Skeletal muscle tissue (tissue), 3 donors: ENCODE measurements at regions not wholly inside any gene's neighbourhood (a gene's known extent, or its start where the extent isn't known, plus 50 kb on each side); places are given as distances from the start of the nearest gene placed in this dataset.

Experiments
- H3K27ac ChIP-seq: one replicate; pipeline ENCODE4 v1.7.0; 2013; ENCODE audit warnings: mild to moderate bottlenecking, low read depth, low read length, inconsistent platforms
- H3K27me3 ChIP-seq, 3 donors: one replicate each; pipeline ENCODE4 v1.7.0; 2013; ENCODE audit warnings: low read length in 3 of 3; ENCODE audit not compliant: control insufficient read depth in 3 of 3, insufficient read depth in 3 of 3
- H3K36me3 ChIP-seq, 3 donors: one replicate each; pipeline ENCODE4 v1.7.0; 2013; ENCODE audit warnings: low read length in 3 of 3; ENCODE audit not compliant: control insufficient read depth in 3 of 3, insufficient read depth in 3 of 3
- H3K4me1 ChIP-seq, 3 donors: one replicate each; pipeline ENCODE4 v1.7.0; 2013; ENCODE audit warnings: low read length in 3 of 3, mild to moderate bottlenecking in 3 of 3; ENCODE audit not compliant: control insufficient read depth in 3 of 3, insufficient read depth in 3 of 3
- H3K4me3 ChIP-seq, 3 donors: one replicate each; pipeline ENCODE4 v1.7.0; 2013; ENCODE audit warnings: low read length in 3 of 3
- H3K9ac ChIP-seq, 3 donors: one replicate each; pipeline ENCODE4 v1.7.0; 2013; ENCODE audit warnings: low read length in 3 of 3, mild to moderate bottlenecking in 3 of 3, moderate library complexity in 2 of 3, low read depth in 1 of 3
- H3K9me3 ChIP-seq, 3 donors: one replicate each; pipeline ENCODE4 v1.7.0; 2013; ENCODE audit warnings: low read length in 3 of 3; ENCODE audit not compliant: control insufficient read depth in 3 of 3
- donor health status: Osteomylitis.

- H3K4me3 ChIP-seq = no peak overlapping the region
- no peak overlapping the region for H3K9ac ChIP-seq
- peaks cover 0 to 3% (median 0%) of the 10 kb centered on the region in 3 donors for H3K9me3 ChIP-seq
- H3K27ac ChIP-seq = no peak overlapping the region
- no peaks in the 10 kb centered on the region for H3K4me1 ChIP-seq
- no peaks in the 10 kb centered on the region for H3K36me3 ChIP-seq
- no peaks in the 10 kb centered on the region for H3K27me3 ChIP-seq
Measured at GRCh38 chr18:8966821-8967220, 135.7 kb upstream of the NDUFV2 start.

GRCh38 chr18:8967573-8967972, 134.9 kb upstream of the NDUFV2 start:
- Histone ChIP-seq H3K9ac (no peak overlapping the region), H3K27ac (no peak overlapping the region), H3K4me3 (no peak overlapping the region), H3K9me3 (peaks cover 0 to 3% (median 0%) of the 10 kb centered on the region in 3 donors), H3K27me3 (no peaks in the 10 kb centered on the region), H3K36me3 (no peaks in the 10 kb centered on the region), H3K4me1 (no peaks in the 10 kb centered on the region)

GRCh38 chr18:8969639-8970390, 132.7 kb upstream of the NDUFV2 start:
- Histone ChIP-seq H3K4me1 (no peaks in the 10 kb centered on the region), H3K27me3 (no peaks in the 10 kb centered on the region), H3K36me3 (no peaks in the 10 kb centered on the region), H3K9ac (no peak overlapping the region), H3K9me3 (peaks cover 0 to 3% (median 0%) of the 10 kb centered on the region in 3 donors), H3K27ac (no peak overlapping the region), H3K4me3 (no peak overlapping the region)

DNA sequence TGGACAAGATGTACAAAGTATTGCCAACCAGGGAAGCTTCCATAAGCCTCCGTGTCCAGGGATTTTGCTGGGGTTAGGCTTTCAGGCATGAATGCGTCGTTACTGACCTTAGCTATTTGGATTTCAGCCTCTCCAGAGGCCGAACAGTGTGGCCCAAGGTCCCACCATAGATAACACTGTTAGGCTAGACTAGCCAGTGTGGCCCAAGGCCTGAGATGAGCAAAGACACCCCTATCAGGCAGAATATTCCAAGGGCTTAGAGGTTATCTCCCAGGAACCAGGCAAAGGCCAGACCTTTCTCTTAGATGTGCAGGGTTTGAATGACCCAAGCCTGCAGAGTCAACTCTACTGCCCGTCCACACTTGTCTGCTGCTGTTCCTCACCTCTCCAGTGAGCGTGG, 131.7 kb upstream of the NDUFV2 start:
- Histone ChIP-seq H3K9ac (no peak overlapping the region), H3K27me3 (no peaks in the 10 kb centered on the region), H3K27ac (no peak overlapping the region), H3K36me3 (no peaks in the 10 kb centered on the region), H3K4me3 (no peak overlapping the region), H3K9me3 (peaks cover 0 to 3% (median 0%) of the 10 kb centered on the region in 3 donors), H3K4me1 (no peaks in the 10 kb centered on the region)

DNA sequence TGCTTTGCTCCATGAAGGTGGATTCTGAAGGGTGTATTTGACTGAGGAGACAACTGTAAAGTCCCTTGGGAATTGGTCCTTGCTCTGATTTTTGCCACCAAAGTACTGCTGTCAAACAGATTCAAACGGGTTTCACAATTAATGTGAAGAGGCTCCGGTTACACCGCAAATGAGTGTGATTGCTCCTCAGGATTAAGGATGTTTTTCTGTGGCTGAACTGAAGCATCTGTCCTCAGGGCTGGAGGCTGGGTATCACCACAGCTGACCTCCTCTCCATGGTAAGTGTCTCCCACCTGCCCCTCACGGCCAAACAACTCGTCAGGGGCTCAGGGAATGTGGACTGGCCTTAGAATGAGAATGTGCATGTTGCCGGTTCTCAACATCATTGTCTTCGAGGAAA, 130.4 kb upstream of the NDUFV2 start:
- Histone ChIP-seq H3K36me3 (no peaks in the 10 kb centered on the region), H3K27ac (no peak overlapping the region), H3K4me1 (no peaks in the 10 kb centered on the region), H3K4me3 (no peak overlapping the region), H3K9me3 (peaks cover 0 to 3% (median 0%) of the 10 kb centered on the region in 3 donors), H3K9ac (no peak overlapping the region), H3K27me3 (no peaks in the 10 kb centered on the region)

DNA sequence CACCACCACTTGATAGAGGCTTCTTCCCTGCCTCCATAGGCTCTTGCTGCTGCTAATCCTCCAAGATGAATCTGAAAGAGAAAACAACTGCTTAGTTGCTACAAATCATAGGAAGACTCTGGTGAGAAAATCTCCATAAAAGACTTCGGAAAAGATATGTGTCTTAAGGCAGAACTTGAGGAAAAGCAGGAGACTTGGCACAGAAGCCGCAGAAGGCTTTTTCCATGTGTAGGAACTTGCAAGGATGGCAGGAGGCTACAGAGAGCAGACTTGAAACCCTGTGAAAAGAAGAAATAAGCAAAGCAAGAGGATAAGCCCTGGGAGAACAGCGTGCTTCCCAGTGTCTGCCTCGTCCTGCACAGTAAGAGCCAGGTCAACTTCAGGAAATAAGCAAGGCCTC, 128.2 kb upstream of the NDUFV2 start:
- no peak overlapping the region for H3K9ac ChIP-seq
- no peak overlapping the region for H3K4me3 ChIP-seq
- H3K27ac ChIP-seq = no peak overlapping the region
- no peaks in the 10 kb centered on the region for H3K27me3 ChIP-seq
- peaks cover 0 to 3% (median 0%) of the 10 kb centered on the region in 3 donors for H3K9me3 ChIP-seq
- no peaks in the 10 kb centered on the region for H3K36me3 ChIP-seq
- H3K4me1 ChIP-seq = no peaks in the 10 kb centered on the region

GRCh38 chr18:8974696-8975095, 127.8 kb upstream of the NDUFV2 start:
- no peaks in the 10 kb centered on the region for H3K36me3 ChIP-seq
- H3K9me3 ChIP-seq = peaks cover 0 to 3% (median 0%) of the 10 kb centered on the region in 3 donors
- H3K4me1 ChIP-seq = no peaks in the 10 kb centered on the region
- H3K4me3 ChIP-seq = no peak overlapping the region
- no peak overlapping the region for H3K27ac ChIP-seq
- H3K27me3 ChIP-seq = no peaks in the 10 kb centered on the region
- H3K9ac ChIP-seq = no peak overlapping the region

GRCh38 chr18:8975624-8976023, 126.9 kb upstream of the NDUFV2 start:
- Histone ChIP-seq H3K4me3 (no peak overlapping the region), H3K27me3 (no peaks in the 10 kb centered on the region), H3K9me3 (peaks cover 0 to 3% (median 0%) of the 10 kb centered on the region in 3 donors), H3K36me3 (no peaks in the 10 kb centered on the region), H3K4me1 (no peaks in the 10 kb centered on the region), H3K9ac (no peak overlapping the region), H3K27ac (no peak overlapping the region)

GRCh38 chr18:8976606-8977005, 125.9 kb upstream of the NDUFV2 start:
- Histone ChIP-seq H3K9me3 (no peaks in the 10 kb centered on the region), H3K4me1 (no peaks in the 10 kb centered on the region)

GRCh38 chr18:8977166-8977565, 125.3 kb upstream of the NDUFV2 start:
- Histone ChIP-seq H3K27ac (no peak overlapping the region), H3K27me3 (no peaks in the 10 kb centered on the region), H3K4me1 (no peaks in the 10 kb centered on the region), H3K4me3 (no peak overlapping the region), H3K36me3 (no peaks in the 10 kb centered on the region), H3K9me3 (no peaks in the 10 kb centered on the region), H3K9ac (no peak overlapping the region)

More at GRCh38 chr18:8976606-8977005, 125.9 kb upstream of the NDUFV2 start:
- no peak overlapping the region for H3K4me3 ChIP-seq
- H3K27me3 ChIP-seq = no peaks in the 10 kb centered on the region
- no peak overlapping the region for H3K27ac ChIP-seq
- no peaks in the 10 kb centered on the region for H3K36me3 ChIP-seq
- H3K9ac ChIP-seq = no peak overlapping the region
